HEK293 (cell line): ENCODE measurements at regions not wholly inside any gene's neighbourhood (a gene's known extent, or its start where the extent isn't known, plus 50 kb on each side); places are given as distances from the start of the nearest gene placed in this dataset.

Experiments used
- CTCF ChIA-PET: fragments of 350-600 bp; formaldehyde crosslinking; extraction: SDS; loops from one replicate; lab custom pipeline; 2021; ENCODE audit warnings: antibody characterized with exemption; lab: Yijun Ruan, JAX
- POLR2A ChIA-PET: fragments of 300-600 bp; formaldehyde crosslinking; extraction: SDS; loops from one replicate; lab custom pipeline; 2020; ENCODE audit warnings: antibody characterized with exemption, inconsistent platforms; lab: Yijun Ruan, JAX
- H3K27ac ChIP-seq: fragments of 200-500 bp; sonication (Bioruptor generic); 2 replicates; pipeline ENCODE4 v1.5.1; 2014; ENCODE audit warnings: low read depth, low read length, control low read depth, inconsistent platforms; ENCODE audit errors: extremely low read depth
- H3K36me3 ChIP-seq, 2 experiments: fragments of 200-500 bp in 1 of 2; sonication (Bioruptor generic) in 1 of 2; 1 replicate in 1 of 2; 2 replicates in 1 of 2; pipeline ENCODE4 v1.5.1; 2014 to 2017; ENCODE audit warnings: inconsistent platforms in 2 of 2, low read length in 2 of 2; ENCODE audit not compliant: control insufficient read depth in 2 of 2, insufficient read depth in 1 of 2
- H3K4me1 ChIP-seq: fragments of 200-500 bp; sonication (Bioruptor generic); 2 replicates; pipeline ENCODE4 v1.5.1; 2014; ENCODE audit warnings: mild to moderate bottlenecking, low read length, inconsistent platforms; ENCODE audit not compliant: control insufficient read depth, insufficient read depth
- H3K4me3 ChIP-seq: 2 replicates; pipeline ENCODE4 v1.5.1; 2011; ENCODE audit warnings: low read depth, mild to moderate bottlenecking, control low read depth, low read length, moderate library complexity
- H3K9me3 ChIP-seq: fragments of 200-500 bp; sonication (Bioruptor generic); 2 replicates; pipeline ENCODE4 v1.5.1; 2014; ENCODE audit warnings: low read depth, low read length, inconsistent platforms; ENCODE audit not compliant: control insufficient read depth, insufficient read depth
- GLI2 ChIP-seq: fragments of 450-650 bp; formaldehyde crosslinking; IDR thresholded peaks from 2 replicates; pipeline ENCODE4; 2017; ENCODE audit warnings: missing biosample characterization, missing genetic modification characterization, low read depth, borderline replicate concordance
- KLF8 ChIP-seq: fragments of 450-650 bp; formaldehyde crosslinking; IDR thresholded peaks from 2 replicates; pipeline ENCODE4 v1.5.1; 2016; ENCODE audit warnings: missing biosample characterization, missing genetic modification characterization
- PRDM4 ChIP-seq: fragments of 450-650 bp; formaldehyde crosslinking; IDR thresholded peaks from 2 replicates; pipeline ENCODE4 v1.5.1; 2017; ENCODE audit warnings: missing biosample characterization, missing genetic modification characterization
- TCF7L2 ChIP-seq: IDR thresholded peaks from 2 replicates; pipeline ENCODE4 v1.6.1; 2011; ENCODE audit warnings: low read depth, mild to moderate bottlenecking, inconsistent platforms, low read length, moderate library complexity, borderline replicate concordance
- TRIM28 ChIP-seq: IDR thresholded peaks from 2 replicates; pipeline ENCODE4 v1.6.1; 2011; ENCODE audit warnings: low read length, control low read depth, borderline replicate concordance
- ZBTB8A ChIP-seq: fragments of 450-650 bp; formaldehyde crosslinking; IDR thresholded peaks from 2 replicates; pipeline ENCODE4 v1.5.1; 2016; ENCODE audit warnings: missing biosample characterization, missing genetic modification characterization
- ZFP41 ChIP-seq: fragments of 450-650 bp; formaldehyde crosslinking; IDR thresholded peaks from 2 replicates; pipeline ENCODE4 v1.5.1; 2016; ENCODE audit warnings: missing biosample characterization, missing genetic modification characterization, borderline replicate concordance
- ZNF140 ChIP-seq: fragments of 450-650 bp; formaldehyde crosslinking; IDR thresholded peaks from 2 replicates; pipeline ENCODE4 v1.5.1; 2016; ENCODE audit warnings: missing biosample characterization, missing genetic modification characterization
- ZNF146 ChIP-seq: fragments of 450-650 bp; formaldehyde crosslinking; IDR thresholded peaks from 2 replicates; pipeline ENCODE4 v1.5.1; 2016; ENCODE audit warnings: missing biosample characterization, missing genetic modification characterization
- ZNF214 ChIP-seq: fragments of 450-650 bp; formaldehyde crosslinking; IDR thresholded peaks from 2 replicates; pipeline ENCODE4 v1.5.1; 2017; ENCODE audit warnings: missing biosample characterization, mild to moderate bottlenecking, missing genetic modification characterization, borderline replicate concordance
- ZNF274 ChIP-seq, 2 experiments: fragments of 200-500 bp in 1 of 2; fragments of 450-650 bp in 1 of 2; sonication (Bioruptor generic) in 1 of 2; formaldehyde crosslinking in 1 of 2; IDR thresholded peaks; 2 replicates each; pipeline versions ENCODE4 v1.5.1 to v1.6.1; 2014 to 2016; ENCODE audit warnings: borderline replicate concordance in 1 of 2, inconsistent platforms in 1 of 2, low read length in 1 of 2, missing biosample characterization in 1 of 2, missing genetic modification characterization in 1 of 2
- ZNF335 ChIP-seq: fragments of 450-650 bp; formaldehyde crosslinking; conservative IDR thresholded peaks from 2 replicates; pipeline ENCODE4 v1.5.1; 2016; ENCODE audit warnings: missing biosample characterization, missing genetic modification characterization
- ZNF341 ChIP-seq: fragments of 450-650 bp; formaldehyde crosslinking; IDR thresholded peaks from 2 replicates; pipeline ENCODE4; 2016; ENCODE audit warnings: low read depth, missing biosample characterization, missing genetic modification characterization
- ZNF548 ChIP-seq: fragments of 450-650 bp; formaldehyde crosslinking; IDR thresholded peaks from 2 replicates; pipeline ENCODE4 v1.5.1; 2016; ENCODE audit warnings: missing biosample characterization, missing genetic modification characterization
- ZNF660 ChIP-seq: fragments of 450-650 bp; IDR thresholded peaks from 2 replicates; pipeline ENCODE4 v1.5.1; 2018; ENCODE audit warnings: missing biosample characterization, mild to moderate bottlenecking, missing genetic modification characterization
- ZNF791 ChIP-seq: fragments of 450-650 bp; formaldehyde crosslinking; IDR thresholded peaks from 2 replicates; pipeline ENCODE4 v1.5.1; 2016; ENCODE audit warnings: missing biosample characterization, missing genetic modification characterization
- ZSCAN5A ChIP-seq: fragments of 450-650 bp; formaldehyde crosslinking; IDR thresholded peaks from 2 replicates; pipeline ENCODE4 v1.5.1; 2016; ENCODE audit warnings: missing biosample characterization, missing genetic modification characterization
- TF ChIP-seq, protein P1 (sequence below): fragments of 450-650 bp; formaldehyde crosslinking; IDR thresholded peaks from 2 replicates; pipeline ENCODE4 v1.5.1; 2016; ENCODE audit warnings: missing biosample characterization, missing genetic modification characterization, low read depth

DNA sequence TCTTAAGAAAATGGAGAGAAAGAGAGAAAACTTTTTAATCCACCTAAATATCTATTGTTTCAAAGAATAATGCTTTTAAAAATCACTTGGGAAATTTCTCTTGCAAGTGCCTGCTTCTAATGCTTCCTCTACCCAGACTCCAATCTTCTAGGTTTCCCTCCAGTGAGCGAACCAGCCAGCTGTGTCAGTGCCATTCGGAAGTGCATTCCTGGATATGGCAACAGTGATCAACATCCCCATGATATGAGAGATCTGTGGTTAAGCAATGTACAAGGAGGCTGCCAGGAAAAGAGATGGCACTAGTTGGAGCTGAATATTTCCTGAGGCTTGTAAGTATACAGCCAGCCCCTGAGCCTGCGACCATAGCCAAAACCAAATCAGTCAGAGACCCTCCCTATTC is 53.3 kb upstream of the KCNMB2 start (continued):
- TF ChIP-seq ZSCAN5A (tag by site-specific recombination) (no peak), ZNF341 (no peak), TCF7L2 (no peak), ZBTB8A (tag by site-specific recombination) (no peak), ZNF140 (tag by site-specific recombination) (no peak), ZNF274 (IDR thresholded peaks at IDR 0.05; ENCODE audit: low read length) (no peak), ZNF274 (tag by site-specific recombination; IDR thresholded peaks at IDR 0.05; ENCODE audit: borderline replicate concordance) (no peak), KLF8 (tag by site-specific recombination) (no peak)

DNA sequence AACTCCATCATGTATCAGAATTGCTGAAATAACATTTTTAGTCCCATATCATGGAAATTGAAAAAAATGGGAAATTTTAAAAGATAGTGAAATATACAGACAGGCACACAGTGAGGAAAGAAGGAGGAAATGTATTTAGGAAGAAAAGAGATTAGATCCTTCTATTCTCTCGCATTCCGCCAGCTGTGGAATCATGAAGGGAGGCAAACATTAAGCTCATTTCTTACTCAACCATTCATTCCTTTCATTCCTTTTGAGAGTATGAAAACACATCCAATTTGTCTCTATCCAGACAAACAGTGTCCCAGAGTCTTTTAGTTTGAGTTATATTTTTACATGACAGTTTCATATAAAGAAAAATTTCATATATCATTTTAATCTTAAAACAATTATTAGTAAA is 52.5 kb upstream of the KCNMB2 start:
- TF ChIP-seq TRIM28 = no peak
- TF ChIP-seq ZNF146 (tag by site-specific recombination) = no peak
- no peak overlapping the region for H3K27ac ChIP-seq
- H3K4me1 ChIP-seq = no peaks in the 10 kb centered on the region
- H3K4me3 ChIP-seq = no peak overlapping the region
- POLR2A ChIA-PET = no interaction called here
- H3K9me3 ChIP-seq = no peaks in the 10 kb centered on the region
- CTCF ChIA-PET = no interaction called here
- H3K36me3 ChIP-seq = no peaks in the 10 kb centered on the region

GRCh38 chr3:178485756-178486155 is 50.5 kb upstream of the KCNMB2 start:
- no peak for TF ChIP-seq ZFP41 (tag by site-specific recombination)
- TF ChIP-seq PRDM4 = no peak
- no peak for TF ChIP-seq ZNF791 (tag by site-specific recombination)
- no peak for TF ChIP-seq ZNF548 (tag by site-specific recombination)
- TF ChIP-seq GLI2 (tag by site-specific recombination) = no peak
- no peak for TF ChIP-seq ZNF660
- no peak for TF ChIP-seq ZNF335
- no peak for TF ChIP-seq ZNF214 (tag by site-specific recombination)
- TF ChIP-seq, protein P1, sequence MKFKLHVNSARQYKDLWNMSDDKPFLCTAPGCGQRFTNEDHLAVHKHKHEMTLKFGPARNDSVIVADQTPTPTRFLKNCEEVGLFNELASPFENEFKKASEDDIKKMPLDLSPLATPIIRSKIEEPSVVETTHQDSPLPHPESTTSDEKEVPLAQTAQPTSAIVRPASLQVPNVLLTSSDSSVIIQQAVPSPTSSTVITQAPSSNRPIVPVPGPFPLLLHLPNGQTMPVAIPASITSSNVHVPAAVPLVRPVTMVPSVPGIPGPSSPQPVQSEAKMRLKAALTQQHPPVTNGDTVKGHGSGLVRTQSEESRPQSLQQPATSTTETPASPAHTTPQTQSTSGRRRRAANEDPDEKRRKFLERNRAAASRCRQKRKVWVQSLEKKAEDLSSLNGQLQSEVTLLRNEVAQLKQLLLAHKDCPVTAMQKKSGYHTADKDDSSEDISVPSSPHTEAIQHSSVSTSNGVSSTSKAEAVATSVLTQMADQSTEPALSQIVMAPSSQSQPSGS (tag by site-specific recombination) = no peak
- H3K4me3 ChIP-seq = no peak overlapping the region
- H3K27ac ChIP-seq = no peak overlapping the region
- H3K9me3 ChIP-seq = no peaks in the 10 kb centered on the region
- ChIA-PET CTCF (no interaction called here), POLR2A (no interaction called here)
- H3K36me3 ChIP-seq = no peaks in the 10 kb centered on the region
- no peaks in the 10 kb centered on the region for H3K4me1 ChIP-seq
